ENCODE measurements at regions not wholly inside any gene's neighbourhood (a gene's known extent, or its start where the extent isn't known, plus 50 kb on each side); places are given as distances from the start of the nearest gene placed in this dataset.
"Not testable (repeated sequence)": the region's sequence is repeated elsewhere in the genome, so short reads cannot be mapped to it uniquely, and the experiment has no call there.

DNA sequence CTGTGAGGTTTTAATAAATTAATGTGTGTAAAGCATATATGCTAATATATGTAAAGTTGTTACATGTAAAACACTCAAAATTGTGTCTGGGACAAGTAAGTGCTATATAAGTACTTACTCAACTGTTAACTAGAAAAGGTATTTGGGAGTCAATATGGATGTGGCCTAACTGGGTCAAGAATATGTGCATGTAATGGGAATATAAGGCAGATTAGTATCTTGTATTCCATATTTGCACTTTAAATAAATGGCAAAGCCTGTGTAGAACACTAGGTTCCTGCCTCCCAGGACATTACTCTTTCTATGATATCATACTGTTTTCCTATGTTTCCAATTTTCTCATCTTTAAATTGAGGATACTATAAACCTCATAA lies 270.6 kb downstream of the FBXO8 start:
- DNase-seq (ENCODE audit: low read depth in 2 of 2): no peak
- no peak for TF ChIP-seq CTCF (IDR thresholded peaks at IDR 0.05; ENCODE audit: low read depth, low read length)
- H3K4me3 ChIP-seq (replicated peaks in 1 of 2; ENCODE audit: low read depth in 2 of 2, low read length in 2 of 2): no peak overlapping the region

DNA sequence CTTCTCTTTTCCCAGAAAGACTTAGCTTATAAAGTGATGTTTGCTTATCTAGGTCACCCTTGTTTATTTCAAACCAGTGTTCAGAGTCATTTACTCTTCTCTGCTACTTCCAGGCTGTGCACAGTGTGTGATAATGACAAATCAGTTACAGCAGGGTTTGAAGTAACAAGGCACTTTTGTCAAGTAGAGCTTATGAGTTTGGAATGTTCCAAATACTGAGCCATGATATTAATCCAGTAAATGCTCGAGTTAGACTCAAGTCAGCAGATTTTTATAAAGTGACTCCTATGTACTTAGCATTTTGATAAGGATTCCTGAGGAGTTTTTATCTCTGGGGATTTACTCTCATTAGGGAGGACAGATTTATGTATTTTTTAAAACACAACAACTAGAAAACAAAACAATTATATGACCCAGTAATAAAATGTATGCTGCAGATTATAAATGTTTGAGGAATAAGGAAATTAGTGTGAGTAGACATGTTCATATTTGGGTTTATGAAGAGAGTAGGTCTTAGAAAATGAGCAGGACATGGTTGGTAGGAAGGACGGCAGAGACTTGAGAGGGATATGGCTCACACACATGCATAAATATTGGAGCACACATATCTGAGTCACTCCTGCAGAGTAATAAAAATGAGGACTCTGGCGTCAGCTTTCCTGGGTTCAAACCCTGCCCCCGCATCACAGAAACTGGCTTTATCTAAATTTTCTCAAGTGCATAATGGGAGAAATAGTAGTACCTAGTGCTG lies 271.2 kb downstream of the FBXO8 start:
- no peak for TF ChIP-seq CTCF (IDR thresholded peaks at IDR 0.05; ENCODE audit: low read depth, low read length)
- peak in 1 of 2 donors; percentile 13 for DNase-seq (ENCODE audit: low read depth in 2 of 2)
- H3K4me3 ChIP-seq (replicated peaks in 1 of 2; ENCODE audit: low read depth in 2 of 2, low read length in 2 of 2): no peak overlapping the region

DNA sequence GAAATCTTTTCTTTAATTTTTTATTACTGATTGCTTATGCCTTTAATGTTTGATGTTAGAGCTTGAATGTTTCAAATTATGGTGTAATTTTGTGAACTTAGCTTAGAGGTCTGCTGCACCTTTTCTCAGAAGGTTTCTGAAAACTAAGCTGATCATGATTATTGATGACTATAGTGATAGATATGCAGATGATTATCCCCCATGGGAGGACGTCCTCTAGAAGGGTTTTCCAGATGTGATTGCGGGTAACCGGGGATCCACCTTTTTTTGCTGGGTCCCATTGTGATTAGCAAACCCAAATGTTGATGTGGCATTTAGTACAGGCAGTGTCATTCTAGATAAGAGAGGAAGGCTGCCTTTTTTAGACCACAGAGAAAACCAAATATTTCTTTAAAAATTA lies 272.9 kb downstream of the FBXO8 start:
- TF ChIP-seq CTCF (IDR thresholded peaks at IDR 0.05; ENCODE audit: low read depth, low read length): no peak
- DNase-seq (ENCODE audit: low read depth in 2 of 2): no peak
- no peak overlapping the region for H3K4me3 ChIP-seq (replicated peaks in 1 of 2; ENCODE audit: low read depth in 2 of 2, low read length in 2 of 2)

DNA sequence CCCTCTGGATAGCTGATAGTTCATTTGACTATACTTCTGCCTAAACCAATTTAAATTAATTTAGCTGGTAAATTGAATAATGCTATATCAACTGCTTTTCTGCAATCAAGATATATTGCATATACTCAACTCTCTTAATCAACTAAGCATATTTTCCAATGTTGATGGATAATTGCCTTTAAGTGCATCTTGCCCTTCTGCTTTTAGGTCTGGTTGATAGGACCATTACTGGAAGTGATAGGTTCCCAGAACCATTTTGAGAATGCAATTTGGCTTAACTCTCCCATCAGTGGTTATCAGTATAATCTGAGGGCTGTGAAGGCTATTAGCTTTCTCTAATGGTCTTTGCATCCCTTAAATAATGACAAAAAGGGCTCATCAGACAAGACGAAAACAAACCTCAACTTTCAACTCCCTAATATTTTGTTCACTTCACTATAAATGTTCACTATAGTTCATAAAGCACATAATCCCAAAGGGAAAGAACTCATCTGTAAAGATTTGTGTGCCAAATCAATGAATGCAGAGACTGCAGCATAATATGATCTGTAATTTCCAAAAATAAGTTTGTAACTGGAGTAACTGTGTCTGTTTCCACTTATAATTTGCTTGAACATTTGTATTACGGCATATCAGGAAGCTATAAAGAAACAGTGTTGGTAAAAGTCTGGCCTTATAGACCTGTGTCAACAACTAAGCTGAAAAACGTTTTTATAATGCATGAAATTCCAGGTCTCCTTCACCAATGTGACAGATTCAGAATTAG lies 273.6 kb downstream of the FBXO8 start:
- H3K4me3 ChIP-seq (replicated peaks in 1 of 2; ENCODE audit: low read depth in 2 of 2, low read length in 2 of 2): no peak overlapping the region
- no peak for TF ChIP-seq CTCF (IDR thresholded peaks at IDR 0.05; ENCODE audit: low read depth, low read length)
- DNase-seq (ENCODE audit: low read depth in 2 of 2): no peak

DNA sequence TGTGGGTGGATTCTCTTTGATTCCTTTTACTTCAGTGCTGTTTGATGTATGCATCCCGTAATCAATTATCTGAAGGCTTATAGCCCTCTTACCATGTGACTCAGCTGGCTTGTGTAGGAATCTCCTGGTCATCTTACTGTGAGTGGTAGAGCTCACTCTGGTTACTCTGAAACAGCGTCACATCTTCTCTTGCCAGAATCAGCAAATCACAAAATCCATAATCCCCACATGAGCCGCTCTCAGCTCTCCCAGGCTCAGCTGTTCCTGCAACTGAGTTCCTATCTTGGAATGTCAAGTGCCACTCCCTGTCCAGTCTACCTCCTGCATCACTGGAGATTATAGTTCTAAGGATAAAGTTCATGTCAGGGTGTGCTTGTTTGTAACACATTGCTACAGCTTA lies 278.0 kb downstream of the FBXO8 start:
- DNase-seq (ENCODE audit: low read depth in 2 of 2): peak in 1 of 2 donors; percentile 37
- H3K4me3 ChIP-seq (replicated peaks in 1 of 2; ENCODE audit: low read depth in 2 of 2, low read length in 2 of 2): no peak overlapping the region
- no peak for TF ChIP-seq CTCF (IDR thresholded peaks at IDR 0.05; ENCODE audit: low read depth, low read length)

GRCh38 chr4:173998471-173999144 lies 284.9 kb downstream of the FBXO8 start:
- no peak overlapping the region for H3K4me3 ChIP-seq (replicated peaks in 1 of 2; ENCODE audit: low read depth in 2 of 2, low read length in 2 of 2)
- no peak for TF ChIP-seq CTCF (IDR thresholded peaks at IDR 0.05; ENCODE audit: low read depth, low read length)
- DNase-seq (ENCODE audit: low read depth in 2 of 2): no peak

DNA sequence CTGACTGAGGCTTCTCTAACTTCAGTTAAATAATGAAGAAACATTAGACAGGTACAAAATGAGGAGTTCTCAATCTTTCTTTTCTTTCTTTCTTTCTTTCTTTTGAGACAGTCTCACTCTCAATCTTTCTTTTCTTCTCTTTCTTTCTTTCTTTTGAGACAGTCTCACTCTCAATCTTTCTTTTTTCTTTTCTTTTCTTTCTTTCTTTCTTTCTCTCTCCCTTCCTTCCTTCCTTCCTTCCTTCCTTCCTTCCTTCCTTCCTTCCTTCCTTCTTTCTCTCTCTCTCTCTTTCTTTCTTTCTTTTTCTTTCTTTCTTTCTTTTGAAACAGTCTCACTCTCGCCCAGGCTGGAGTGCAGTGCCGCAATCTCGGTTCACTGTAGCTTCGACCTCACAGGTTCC lies 287.7 kb downstream of the FBXO8 start:
- not testable (repeated sequence) for H3K4me3 ChIP-seq (replicated peaks in 1 of 2; ENCODE audit: low read depth in 2 of 2, low read length in 2 of 2); DNase-seq (ENCODE audit: low read depth in 2 of 2)
